ENCODE measurements at regions not wholly inside any gene's neighbourhood (a gene's known extent, or its start where the extent isn't known, plus 50 kb on each side); places are given as distances from the start of the nearest gene placed in this dataset.

DNA sequence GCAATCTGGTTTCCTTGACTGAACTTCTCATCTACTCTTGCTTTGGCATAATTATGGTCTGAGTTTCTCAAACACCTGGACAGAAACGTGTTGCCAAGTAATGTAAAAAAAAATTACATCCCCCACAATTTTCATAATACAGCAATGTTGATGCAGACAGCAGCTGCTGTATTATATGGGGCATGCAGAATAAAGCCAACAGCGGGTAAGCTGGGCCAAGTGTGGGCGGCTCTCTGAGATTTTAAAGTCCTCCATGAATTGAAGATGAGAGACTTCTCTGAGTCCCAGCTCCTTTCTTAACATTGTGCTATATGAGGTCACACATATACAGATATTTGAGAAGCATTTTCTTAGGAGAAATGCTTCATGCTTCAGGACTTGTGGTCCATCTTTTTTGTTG is 881.2 kb downstream of the GALC start:
- TF ChIP-seq, protein P1, sequence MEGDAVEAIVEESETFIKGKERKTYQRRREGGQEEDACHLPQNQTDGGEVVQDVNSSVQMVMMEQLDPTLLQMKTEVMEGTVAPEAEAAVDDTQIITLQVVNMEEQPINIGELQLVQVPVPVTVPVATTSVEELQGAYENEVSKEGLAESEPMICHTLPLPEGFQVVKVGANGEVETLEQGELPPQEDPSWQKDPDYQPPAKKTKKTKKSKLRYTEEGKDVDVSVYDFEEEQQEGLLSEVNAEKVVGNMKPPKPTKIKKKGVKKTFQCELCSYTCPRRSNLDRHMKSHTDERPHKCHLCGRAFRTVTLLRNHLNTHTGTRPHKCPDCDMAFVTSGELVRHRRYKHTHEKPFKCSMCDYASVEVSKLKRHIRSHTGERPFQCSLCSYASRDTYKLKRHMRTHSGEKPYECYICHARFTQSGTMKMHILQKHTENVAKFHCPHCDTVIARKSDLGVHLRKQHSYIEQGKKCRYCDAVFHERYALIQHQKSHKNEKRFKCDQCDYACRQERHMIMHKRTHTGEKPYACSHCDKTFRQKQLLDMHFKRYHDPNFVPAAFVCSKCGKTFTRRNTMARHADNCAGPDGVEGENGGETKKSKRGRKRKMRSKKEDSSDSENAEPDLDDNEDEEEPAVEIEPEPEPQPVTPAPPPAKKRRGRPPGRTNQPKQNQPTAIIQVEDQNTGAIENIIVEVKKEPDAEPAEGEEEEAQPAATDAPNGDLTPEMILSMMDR (IDR thresholded peaks at IDR 0.05; ENCODE audit: extremely low read depth in 1 of 2, insufficient read depth in 1 of 2, low read depth in 1 of 2, low read length in 2 of 2), result no peak
- TF ChIP-seq GATA2 (IDR thresholded peaks at IDR 0.05; ENCODE audit: insufficient read depth, insufficient read length, low read depth, low read length), result no peak
